Transverse colon (tissue), 4 donors: ENCODE measurements at regions not wholly inside any gene's neighbourhood (a gene's known extent, or its start where the extent isn't known, plus 50 kb on each side); places are given as distances from the start of the nearest gene placed in this dataset.

ENCODE experiments used
- DNase-seq: peaks from one replicate; pipeline ENCODE4 v3.0.0-alpha.2; 2019
- H3K27ac ChIP-seq, 4 donors: fragments of 200-600 bp; sonication (generic); 2 replicates each; pipeline ENCODE4 v1.5.1; 2016 to 2018; ENCODE audit warnings: inconsistent platforms in 4 of 4
- H3K27me3 ChIP-seq: fragments of 200-600 bp; sonication (generic); 2 replicates; pipeline ENCODE4 v1.5.1; 2017; ENCODE audit warnings: inconsistent platforms
- H3K36me3 ChIP-seq, 4 donors: fragments of 200-600 bp; sonication (generic); 2 replicates each; pipeline ENCODE4 v1.5.1; 2017 to 2019; ENCODE audit warnings: inconsistent platforms in 4 of 4
- H3K4me1 ChIP-seq, 4 donors: fragments of 200-600 bp; sonication (generic); 2 replicates each; pipeline ENCODE4 v1.5.1; 2017 to 2020; ENCODE audit warnings: inconsistent platforms in 4 of 4
- H3K4me3 ChIP-seq, 4 donors: fragments of 200-600 bp; sonication (generic); 1 replicate in 1 of 4; 2 replicates in 3 of 4; pipeline versions ENCODE4 v1.5.1 to v1.6.1; 2017 to 2019; ENCODE audit warnings: inconsistent platforms in 4 of 4
- H3K9me3 ChIP-seq, 2 donors: fragments of 200-600 bp; sonication (generic); 2 replicates each; pipeline ENCODE4 v1.5.1; 2017 to 2019; ENCODE audit warnings: inconsistent platforms in 2 of 2
- EP300 ChIP-seq: sonication (generic); formaldehyde crosslinking; IDR thresholded peaks from one replicate; pipeline ENCODE4 v1.6.1; 2017; ENCODE audit warnings: antibody characterized with exemption, low read depth
- POLR2A ChIP-seq: fragments of 450-650 bp; IDR thresholded peaks from one replicate; pipeline ENCODE4 v1.6.1; 2016; ENCODE audit warnings: antibody characterized with exemption, mild to moderate bottlenecking, moderate library complexity
- POLR2AphosphoS5 ChIP-seq, 3 donors: sonication (generic); formaldehyde crosslinking; IDR thresholded peaks; one replicate each; pipeline ENCODE4 v1.6.1; 2016; ENCODE audit warnings: antibody characterized with exemption in 3 of 3
- WGBS, 2 donors: methylation state at CpG; one replicate each; pipeline ENCODE4 v1.1.5; 2018; ENCODE audit warnings: low coverage in 1 of 2; 5-methylcytosine and 5-hydroxymethylcytosine counted together
- in situ Hi-C, 4 donors: fragments of 200-750 bp; cut with MboI; loops; one replicate each; pipeline versions ENCODE4 v1.15.0 to v1.15.1; 2017; ENCODE audit warnings: low sequenced_read_pairs in 3 of 4, low pct_ligation_motif_present in 1 of 4, low pct_unique_long_range_greater_than_20kb in 1 of 4
- intact Hi-C: fragments of 100-400 bp; cut with DNase I; formaldehyde crosslinking; loops from one replicate; pipeline ENCODE4 v1.15.1; 2023; ENCODE audit warnings: low total_unique reads
- TF ChIP-seq, protein P1 (sequence below), 5 experiments: fragments of 200-600 bp in 3 of 5; fragments of 450-650 bp in 2 of 5; sonication (generic) in 3 of 5; IDR thresholded peaks; 1 replicate in 2 of 5; 2 replicates in 3 of 5; pipeline ENCODE4 v1.5.1; 2016 to 2017; ENCODE audit warnings: antibody characterized with exemption in 5 of 5, inconsistent platforms in 3 of 5, mild to moderate bottlenecking in 2 of 5, moderate library complexity in 1 of 5

DNA sequence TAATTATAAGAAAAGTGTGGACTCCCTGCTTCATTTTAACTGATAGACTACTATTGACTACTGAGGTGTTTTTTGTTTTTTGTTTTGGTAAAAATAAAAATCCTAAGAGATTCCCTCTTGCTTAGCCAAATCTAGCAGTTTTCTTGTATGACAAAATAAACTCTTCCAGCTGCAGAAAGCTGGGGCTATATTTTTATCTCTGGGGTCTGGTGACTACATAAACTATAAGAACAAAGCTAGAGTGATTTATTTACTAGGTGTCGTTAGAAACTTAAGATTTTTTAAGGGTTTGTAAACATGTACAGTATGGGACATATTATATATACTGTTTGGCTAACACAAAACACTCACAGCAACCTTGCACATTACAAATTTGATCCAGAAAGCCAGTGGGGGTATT, 467.4 kb upstream of the MPDZ start:
- intact Hi-C loops (no loop called here), in situ Hi-C loops (no loop called here)
- Histone ChIP-seq H3K27ac (no peak overlapping the region), H3K4me1 (no peaks in the 10 kb centered on the region), H3K4me3 (no peak overlapping the region), H3K36me3 (no peaks in the 10 kb centered on the region), H3K27me3 (no peaks in the 10 kb centered on the region), H3K9me3 (no peaks in the 10 kb centered on the region)
- TF ChIP-seq POLR2A: no peak
- no peak for TF ChIP-seq EP300
- TF ChIP-seq, protein P1, sequence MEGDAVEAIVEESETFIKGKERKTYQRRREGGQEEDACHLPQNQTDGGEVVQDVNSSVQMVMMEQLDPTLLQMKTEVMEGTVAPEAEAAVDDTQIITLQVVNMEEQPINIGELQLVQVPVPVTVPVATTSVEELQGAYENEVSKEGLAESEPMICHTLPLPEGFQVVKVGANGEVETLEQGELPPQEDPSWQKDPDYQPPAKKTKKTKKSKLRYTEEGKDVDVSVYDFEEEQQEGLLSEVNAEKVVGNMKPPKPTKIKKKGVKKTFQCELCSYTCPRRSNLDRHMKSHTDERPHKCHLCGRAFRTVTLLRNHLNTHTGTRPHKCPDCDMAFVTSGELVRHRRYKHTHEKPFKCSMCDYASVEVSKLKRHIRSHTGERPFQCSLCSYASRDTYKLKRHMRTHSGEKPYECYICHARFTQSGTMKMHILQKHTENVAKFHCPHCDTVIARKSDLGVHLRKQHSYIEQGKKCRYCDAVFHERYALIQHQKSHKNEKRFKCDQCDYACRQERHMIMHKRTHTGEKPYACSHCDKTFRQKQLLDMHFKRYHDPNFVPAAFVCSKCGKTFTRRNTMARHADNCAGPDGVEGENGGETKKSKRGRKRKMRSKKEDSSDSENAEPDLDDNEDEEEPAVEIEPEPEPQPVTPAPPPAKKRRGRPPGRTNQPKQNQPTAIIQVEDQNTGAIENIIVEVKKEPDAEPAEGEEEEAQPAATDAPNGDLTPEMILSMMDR (IDR thresholded peaks at IDR 0.05): no peak
- no peak for TF ChIP-seq POLR2AphosphoS5 (IDR thresholded peaks at IDR 0.05)
- DNase-seq: no peak
- 38 to 57% methylated on average over 1 of the region's 1 CpG for WGBS, 2 donors

DNA sequence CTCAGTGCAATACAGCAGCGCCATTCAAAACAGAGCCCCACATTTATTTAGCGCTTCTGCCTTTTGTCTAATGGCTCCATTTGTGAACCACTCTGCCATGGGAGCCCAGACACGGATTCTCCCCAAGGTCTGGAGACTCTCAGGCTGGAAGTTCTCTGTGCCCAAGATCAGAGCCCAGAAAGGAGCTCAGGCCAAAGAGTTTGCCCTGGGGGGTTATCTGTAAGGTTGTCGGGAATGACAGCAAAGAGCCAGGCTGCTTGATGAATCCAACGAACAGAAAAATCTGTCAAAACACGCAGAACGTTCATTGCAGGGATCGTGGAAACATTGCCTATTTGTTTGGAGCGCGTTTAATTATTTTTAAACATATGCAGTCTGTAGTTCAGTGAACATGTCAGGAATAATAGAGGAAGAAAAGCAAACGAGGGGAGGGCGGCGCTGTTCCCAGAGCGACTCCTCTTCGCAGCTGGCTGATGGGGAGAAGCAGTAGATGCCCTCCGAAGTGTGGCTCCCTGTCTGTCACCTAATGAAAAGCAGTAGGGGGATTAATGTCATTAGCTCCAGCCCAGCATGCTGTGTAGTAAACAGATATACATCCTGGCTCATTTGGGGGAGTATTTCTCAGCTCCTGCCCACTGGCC, 464.9 kb upstream of the MPDZ start:
- DNase-seq: no peak
- Histone ChIP-seq H3K4me3 (no peak overlapping the region), H3K27ac (no peak overlapping the region), H3K36me3 (no peaks in the 10 kb centered on the region), H3K4me1 (no peaks in the 10 kb centered on the region), H3K9me3 (no peaks in the 10 kb centered on the region), H3K27me3 (no peaks in the 10 kb centered on the region)
- 85 to 93% methylated on average over 13 to 16 of the region's 16 CpGs for WGBS, 2 donors
- intact Hi-C loops (no loop called here), in situ Hi-C loops (no loop called here)
- TF ChIP-seq, protein P1 (IDR thresholded peaks at IDR 0.05): no peak
- no peak for TF ChIP-seq POLR2A
- no peak for TF ChIP-seq EP300
- TF ChIP-seq POLR2AphosphoS5 (IDR thresholded peaks at IDR 0.05): no peak

DNA sequence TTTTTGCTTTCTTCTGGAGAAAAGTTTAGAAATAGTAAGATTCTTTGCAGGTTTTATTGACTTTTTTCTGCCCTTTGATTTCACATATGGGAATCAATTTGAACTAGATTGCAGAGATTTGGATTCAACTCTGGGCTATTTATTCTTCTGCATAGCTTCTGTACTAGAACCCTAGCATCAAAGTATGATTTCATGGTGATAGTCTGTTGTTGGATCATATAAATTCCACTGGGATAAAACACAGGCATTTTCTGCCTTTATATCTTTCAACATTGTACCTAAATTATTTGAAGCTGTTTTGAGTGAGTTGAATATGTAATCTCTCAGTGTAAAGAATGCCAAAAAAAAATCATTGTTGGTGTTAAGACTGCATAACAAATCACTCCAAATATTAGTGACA, 458.4 kb upstream of the MPDZ start:
- Histone ChIP-seq H3K4me3 (no peak overlapping the region), H3K27me3 (no peaks in the 10 kb centered on the region), H3K27ac (no peak overlapping the region), H3K4me1 (no peaks in the 10 kb centered on the region), H3K9me3 (no peaks in the 10 kb centered on the region), H3K36me3 (no peaks in the 10 kb centered on the region)
- TF ChIP-seq POLR2A: no peak
- in situ Hi-C loops: no loop called here
- intact Hi-C loops: no loop called here
- no peak for DNase-seq

DNA sequence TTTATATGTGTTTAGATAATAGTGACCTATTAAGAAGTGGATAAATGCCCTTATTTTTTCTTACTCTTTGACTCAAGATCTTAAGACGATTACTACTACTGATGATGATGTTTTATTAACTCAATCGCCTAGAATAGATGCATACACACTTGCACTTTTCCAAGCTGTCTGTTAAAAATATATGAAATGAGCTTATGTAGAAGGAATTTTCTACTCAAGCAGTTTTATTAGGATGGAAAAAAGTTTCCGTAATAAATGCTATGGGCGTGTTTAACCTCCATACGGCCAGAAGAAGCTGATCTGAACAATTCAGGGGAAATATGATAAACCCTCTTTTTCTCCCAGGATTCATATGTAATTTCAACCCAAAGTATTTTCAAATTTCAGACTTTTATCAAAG, 455.7 kb upstream of the MPDZ start:
- H3K4me3 ChIP-seq: no peak overlapping the region
- in situ Hi-C loops: no loop called here
- no peak overlapping the region for H3K27ac ChIP-seq
- H3K9me3 ChIP-seq: no peaks in the 10 kb centered on the region
- no peak for TF ChIP-seq POLR2A
- TF ChIP-seq, protein P1 (IDR thresholded peaks at IDR 0.05): no peak
- TF ChIP-seq POLR2AphosphoS5 (IDR thresholded peaks at IDR 0.05): no peak
- no peak for TF ChIP-seq EP300
- 70 to 73% methylated on average over 5 of the region's 5 CpGs for WGBS, 2 donors
- no peaks in the 10 kb centered on the region for H3K36me3 ChIP-seq
- DNase-seq: no peak
- H3K27me3 ChIP-seq: no peaks in the 10 kb centered on the region
- intact Hi-C loops: no loop called here
- H3K4me1 ChIP-seq: no peaks in the 10 kb centered on the region

DNA sequence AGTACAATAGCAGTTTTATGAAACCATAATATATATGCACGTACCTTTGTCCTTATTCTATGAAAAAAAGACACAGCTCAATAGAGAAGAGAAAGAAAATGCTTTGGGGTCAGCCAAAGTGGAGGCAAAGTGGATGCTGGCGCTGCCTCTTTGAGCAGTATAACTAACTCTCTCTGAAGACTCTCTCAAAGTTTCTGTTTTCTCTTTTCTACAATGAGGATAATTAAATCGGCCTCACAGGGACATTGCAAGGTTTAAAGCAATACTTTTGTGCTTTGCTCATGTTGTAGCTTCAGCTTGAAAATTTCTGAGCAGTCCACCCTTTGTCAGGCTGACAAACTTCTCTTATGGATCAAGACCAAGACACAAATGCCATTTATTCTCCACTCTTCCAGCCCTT, 455.1 kb upstream of the MPDZ start:
- Histone ChIP-seq H3K9me3 (no peaks in the 10 kb centered on the region), H3K36me3 (no peaks in the 10 kb centered on the region), H3K27ac (no peak overlapping the region), H3K27me3 (no peaks in the 10 kb centered on the region), H3K4me1 (no peaks in the 10 kb centered on the region), H3K4me3 (no peak overlapping the region)
- TF ChIP-seq POLR2A (no peak), POLR2AphosphoS5 (IDR thresholded peaks at IDR 0.05) (no peak)
- in situ Hi-C loops (no loop called here), intact Hi-C loops (no loop called here)
- no peak for DNase-seq
- WGBS, 2 donors: 70 to 78% methylated on average over 3 of the region's 3 CpGs
